Cerebellar cortex (tissue), 1 donor: ENCODE measurements at regions not wholly inside any gene's neighbourhood (a gene's known extent, or its start where the extent isn't known, plus 50 kb on each side); places are given as distances from the start of the nearest gene placed in this dataset.

Experiments used
- DNase-seq: peaks from one replicate; pipeline ENCODE4 v3.0.0-alpha.2; 2015; ENCODE audit warnings: low spot score

DNA sequence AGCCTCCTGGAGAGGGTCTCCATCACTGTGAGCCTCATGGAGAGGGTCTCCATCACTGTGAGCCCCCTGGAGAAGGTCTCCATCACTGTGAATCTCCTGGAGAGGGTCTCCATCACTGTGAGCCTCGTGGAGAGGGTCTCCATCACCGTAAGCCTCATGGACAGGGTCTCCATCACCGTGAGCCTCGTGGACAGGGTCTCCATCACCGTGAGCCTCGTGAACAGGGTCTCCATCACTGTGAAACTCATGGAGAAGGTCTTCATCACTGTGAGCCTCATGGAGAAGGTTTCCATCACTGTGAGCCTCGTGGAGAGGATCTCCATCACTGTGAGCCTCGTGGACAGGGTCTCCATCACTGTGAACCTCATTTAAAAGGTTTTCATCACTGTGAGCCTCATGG, 140.0 kb downstream of the ERMARD start:
- no peak for DNase-seq

DNA sequence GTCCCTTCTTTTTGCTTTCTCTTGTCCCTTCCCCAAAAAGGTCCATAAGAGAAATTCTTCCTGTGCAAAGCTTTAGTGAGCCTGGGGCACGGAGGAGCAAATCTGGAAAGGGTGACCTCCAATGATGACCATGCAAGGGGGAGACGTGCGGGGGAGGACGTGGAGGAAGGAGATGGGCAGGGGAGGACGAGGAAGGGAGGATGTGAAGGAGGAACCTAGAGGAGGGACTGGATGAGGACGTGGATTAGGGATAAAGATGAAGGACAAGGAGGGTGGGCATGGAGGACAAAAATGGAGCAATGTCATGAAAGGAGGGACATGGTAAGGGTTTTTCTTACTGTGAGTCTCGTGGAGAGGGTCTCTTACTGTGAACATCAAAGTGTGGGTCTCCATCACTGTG, 139.5 kb downstream of the ERMARD start:
- no peak for DNase-seq

GRCh38 chr6:169890049-169890448, 138.6 kb downstream of the ERMARD start:
- DNase-seq, result no peak

- DNase-seq, result no peak
Observed at GRCh38 chr6:169887529-169888140, 136.2 kb downstream of the ERMARD start.

DNA sequence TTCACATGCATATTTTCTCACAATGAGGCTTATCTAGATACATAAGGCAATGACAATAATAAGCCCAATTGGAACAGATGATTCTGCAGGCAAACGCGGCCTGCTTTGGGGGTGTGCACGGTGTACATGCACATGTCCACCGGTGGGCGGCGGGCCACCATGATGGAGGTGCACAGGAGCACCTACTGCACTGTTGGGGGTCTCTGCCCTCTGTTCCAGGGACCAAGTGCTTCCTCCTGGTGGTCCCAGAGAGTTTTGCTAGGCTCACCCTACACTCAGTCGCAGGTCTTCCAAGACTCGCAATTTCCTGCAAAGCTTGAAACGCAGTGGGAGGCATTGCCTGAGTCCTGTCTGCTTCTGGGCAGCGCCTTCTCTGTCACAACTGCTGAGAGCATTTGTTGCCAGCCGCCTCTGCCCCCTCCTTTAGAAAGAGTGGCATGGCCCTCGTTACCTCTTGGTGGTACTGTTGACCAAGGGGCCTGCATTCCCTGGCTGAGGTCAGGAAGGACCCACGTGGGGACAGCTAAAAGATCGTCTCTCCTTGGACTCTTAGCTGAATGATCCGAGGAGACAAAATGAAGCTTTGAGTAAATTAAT, 135.3 kb downstream of the ERMARD start:
- DNase-seq, result no peak

GRCh38 chr6:169885831-169886230, 134.4 kb downstream of the ERMARD start:
- DNase-seq, result no peak

DNA sequence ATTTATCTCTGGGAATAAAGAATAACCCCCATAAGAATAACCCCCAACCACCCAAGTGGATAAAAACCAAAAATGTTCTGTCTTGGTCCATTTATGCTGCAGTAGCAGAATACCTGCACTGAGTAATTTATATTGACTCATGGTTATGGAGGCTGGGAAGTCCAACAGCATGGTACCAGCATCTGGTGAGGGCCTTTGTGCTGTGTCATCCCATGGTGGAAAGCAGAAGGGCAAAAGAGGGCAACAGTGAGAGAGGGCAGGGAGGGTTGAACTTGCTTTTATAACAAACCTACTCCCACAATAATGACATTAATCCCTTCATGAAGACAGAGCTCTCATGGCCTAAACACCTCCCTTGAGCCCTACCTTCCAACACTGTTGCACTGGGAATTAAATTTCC, 133.7 kb downstream of the ERMARD start:
- DNase-seq, result no peak

GRCh38 chr6:169884158-169884557, 132.7 kb downstream of the ERMARD start:
- DNase-seq, result no peak

DNA sequence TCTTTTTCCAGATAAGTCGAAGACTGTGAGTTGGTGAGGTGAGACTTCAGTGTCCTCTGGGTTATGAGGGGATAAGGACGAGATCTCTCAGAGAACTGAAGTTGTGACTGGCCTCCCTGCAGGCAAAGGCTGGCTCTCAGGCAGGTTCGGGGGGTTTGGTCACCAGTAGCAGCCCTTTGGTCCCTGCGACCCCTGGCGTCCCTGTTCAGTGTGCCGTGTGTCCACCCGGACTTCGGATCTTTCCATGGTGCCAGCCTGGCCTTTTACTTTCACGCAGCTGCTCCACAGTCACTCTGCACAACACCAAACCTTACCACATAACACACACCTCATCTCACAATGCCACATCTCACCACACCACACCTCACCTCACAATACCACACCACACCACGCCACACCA, 131.9 kb downstream of the ERMARD start:
- DNase-seq, result no peak

GRCh38 chr6:169881976-169882375, 130.6 kb downstream of the ERMARD start:
- no peak for DNase-seq

GRCh38 chr6:169881398-169881797, 130.0 kb downstream of the ERMARD start:
- DNase-seq, result no peak

GRCh38 chr6:169880516-169880915, 129.1 kb downstream of the ERMARD start:
- DNase-seq, result no peak

DNA sequence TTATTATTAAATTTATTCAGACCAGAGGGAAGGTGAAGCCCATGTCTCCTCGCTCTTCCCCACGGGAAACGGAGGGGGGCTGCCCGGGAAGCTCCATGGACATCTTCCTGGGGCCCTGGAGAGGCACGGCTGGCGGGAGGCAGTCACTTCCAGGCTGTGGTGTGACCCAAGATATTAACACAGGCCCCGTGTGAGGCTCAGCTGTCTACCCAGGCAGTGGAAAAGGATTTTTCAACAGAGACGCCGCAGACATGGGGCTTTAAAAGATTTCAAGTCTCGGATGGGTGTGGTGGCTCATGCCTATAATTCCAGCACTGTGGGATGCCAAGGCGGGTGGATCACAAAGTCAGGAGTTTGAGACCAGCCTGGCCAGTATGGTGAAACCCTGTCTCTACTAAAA, 117.9 kb downstream of the ERMARD start:
- DNase-seq, result no peak

DNA sequence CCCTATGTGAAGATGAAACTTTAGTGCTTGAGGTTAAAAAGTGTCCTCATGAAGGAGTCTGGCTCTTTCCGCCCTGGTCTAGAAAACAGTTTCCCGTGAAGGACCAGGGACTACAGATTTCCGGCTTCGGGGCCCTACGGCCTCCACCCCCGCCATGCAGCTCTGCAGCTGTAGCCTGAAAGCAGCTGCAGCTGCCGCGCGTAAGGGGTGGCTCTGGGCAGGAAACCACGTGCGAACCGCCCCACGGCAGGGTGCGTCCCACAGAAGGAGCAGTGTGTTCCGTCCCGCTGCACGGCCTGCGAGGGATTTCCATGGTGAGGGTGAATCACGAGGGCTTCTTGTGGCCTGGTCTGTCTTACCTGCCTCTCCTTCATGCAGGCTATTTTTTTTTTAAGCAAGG, 117.0 kb downstream of the ERMARD start:
- DNase-seq, result no peak

- no peak for DNase-seq
Observed at GRCh38 chr6:169867751-169868191, 116.3 kb downstream of the ERMARD start.

- no peak for DNase-seq
Observed at GRCh38 chr6:169866668-169867521, 115.5 kb downstream of the ERMARD start.

- DNase-seq, result no peak
Observed at GRCh38 chr6:169866140-169866534, 114.7 kb downstream of the ERMARD start.

GRCh38 chr6:169865346-169866139, 114.1 kb downstream of the ERMARD start:
- DNase-seq, result no peak

DNA sequence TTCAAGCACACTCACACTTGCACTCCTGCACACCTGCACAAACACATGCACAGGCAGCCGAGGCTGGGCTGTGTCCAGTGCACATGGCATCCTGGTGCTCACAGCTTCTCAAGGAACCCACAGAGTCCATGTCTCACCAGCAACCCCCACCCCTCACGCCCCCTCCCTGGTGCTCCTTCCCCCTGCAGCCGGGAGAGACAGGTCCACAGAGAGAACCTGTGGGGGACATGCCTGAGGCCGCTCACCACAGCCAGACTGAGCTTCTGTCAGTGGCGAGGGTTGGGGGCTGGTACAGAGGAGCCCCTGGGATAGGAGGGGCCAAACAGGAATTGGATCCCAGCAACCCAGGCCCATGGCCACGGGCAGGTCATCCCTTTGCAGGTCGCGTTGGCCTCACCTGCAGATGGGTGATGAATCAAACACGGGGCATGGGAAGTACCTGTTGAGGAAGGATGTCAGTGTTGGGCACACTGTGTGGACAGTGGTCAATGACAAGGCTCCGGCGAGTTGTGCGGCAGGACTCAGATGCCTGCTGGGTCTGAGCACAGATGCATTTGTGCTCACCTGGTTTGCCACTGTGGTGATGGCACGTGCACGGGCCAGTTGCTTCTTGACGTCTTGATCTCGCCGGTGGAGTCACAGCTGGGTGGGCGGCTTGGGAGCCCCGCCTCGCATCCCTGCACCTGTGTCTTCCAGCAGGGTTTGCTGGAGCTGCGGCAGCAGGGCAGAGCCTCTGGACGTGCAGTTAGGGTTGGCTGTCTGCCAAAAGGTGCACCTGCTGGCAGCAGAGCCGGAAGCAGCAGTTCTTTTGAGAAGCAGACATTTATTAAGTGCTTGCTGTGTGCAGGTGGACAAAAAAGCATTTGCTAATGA, 113.0 kb downstream of the ERMARD start:
- DNase-seq, result no peak

DNA sequence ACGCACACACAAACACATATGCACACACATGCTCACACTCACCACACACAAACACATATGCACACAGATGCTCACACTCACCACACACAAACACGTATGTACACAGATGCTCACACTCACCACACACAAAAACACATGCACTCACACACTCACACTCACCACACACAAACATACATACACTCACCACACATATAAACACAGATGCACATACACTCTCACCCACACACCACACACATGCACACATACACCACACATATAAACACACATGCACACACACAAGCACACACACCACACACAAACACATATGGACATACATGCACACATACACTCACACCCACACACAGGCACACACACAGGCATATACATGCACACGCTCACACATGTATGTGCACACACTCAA, 112.3 kb downstream of the ERMARD start:
- no peak for DNase-seq

- no peak for DNase-seq
Observed at GRCh38 chr6:169862892-169863525, 111.6 kb downstream of the ERMARD start.
